Ovary (tissue), 3 donors: ENCODE measurements at regions not wholly inside any gene's neighbourhood (a gene's known extent, or its start where the extent isn't known, plus 50 kb on each side); places are given as distances from the start of the nearest gene placed in this dataset.

Experiments used
- CTCF ChIP-seq, 3 donors: fragments of 450-650 bp in 2 of 3; fragments of 200-600 bp in 1 of 3; IDR thresholded peaks; one replicate each; pipeline versions ENCODE4 v1.5.1 to v1.8.0; 2016 to 2022; ENCODE audit warnings: antibody characterized with exemption in 3 of 3, mild to moderate bottlenecking in 1 of 3
- EP300 ChIP-seq: sonication (generic); formaldehyde crosslinking; IDR thresholded peaks from one replicate; pipeline ENCODE4 v1.6.1; 2017; ENCODE audit warnings: antibody characterized with exemption
- donor health status: DM: no; HTN: no; CAD: no.

GRCh38 chr21:43346551-43346950 lies 80.4 kb downstream of the SIK1 start:
- TF ChIP-seq CTCF (IDR thresholded peaks at IDR 0.05) (no peak), EP300 (no peak)
